GM23338 (cell line): ENCODE measurements at regions not wholly inside any gene's neighbourhood (a gene's known extent, or its start where the extent isn't known, plus 50 kb on each side); places are given as distances from the start of the nearest gene placed in this dataset.

ENCODE experiments used
- ATAC-seq: fragments of 200-7000 bp; cut with Tn5 transposase; 3 replicates; pipeline ENCODE4 v1.9.1; 2020
- DNase-seq: peaks from one replicate; pipeline ENCODE4 v3.0.0-alpha.2; 2015; ENCODE audit warnings: low spot score
- H2AFZ ChIP-seq: fragments of 200-600 bp; sonication (generic); 2 replicates; pipeline ENCODE4 v1.8.0; 2016; ENCODE audit warnings: antibody characterized with exemption, mild to moderate bottlenecking, moderate library complexity
- H3F3A ChIP-seq: fragments of 200-600 bp; sonication (generic); replicated peaks from 2 replicates; pipeline ENCODE4 v1.8.0; 2017; ENCODE audit warnings: antibody characterized with exemption, mixed run types, low read depth
- H3K27ac ChIP-seq: fragments of 200-600 bp; sonication (generic); 2 replicates; pipeline ENCODE4 v1.6.1; 2016; ENCODE audit warnings: low read depth
- H3K27me3 ChIP-seq: fragments of 200-600 bp; sonication (generic); 2 replicates; pipeline ENCODE4 v1.8.0; 2016; ENCODE audit warnings: mild to moderate bottlenecking, mixed run types, moderate library complexity; ENCODE audit not compliant: insufficient read depth
- H3K36me3 ChIP-seq: fragments of 200-600 bp; sonication (generic); 2 replicates; pipeline ENCODE4 v1.8.0; 2016; ENCODE audit warnings: mild to moderate bottlenecking; ENCODE audit not compliant: insufficient read depth
- H3K4me1 ChIP-seq: fragments of 200-600 bp; sonication (generic); 2 replicates; pipeline ENCODE4 v1.8.0; 2016; ENCODE audit warnings: mild to moderate bottlenecking, moderate library complexity; ENCODE audit not compliant: insufficient read depth
- H3K4me2 ChIP-seq: fragments of 200-600 bp; sonication (generic); 2 replicates; pipeline ENCODE4 v1.7.1; 2017; ENCODE audit warnings: mixed run types
- H3K4me3 ChIP-seq: fragments of 200-600 bp; sonication (generic); 2 replicates; pipeline ENCODE4 v1.6.1; 2016; ENCODE audit warnings: mixed run types
- H3K79me2 ChIP-seq: fragments of 200-600 bp; sonication (generic); replicated peaks from 2 replicates; pipeline ENCODE4 v1.8.0; 2017; ENCODE audit warnings: mild to moderate bottlenecking; ENCODE audit not compliant: insufficient read depth
- H3K9me2 ChIP-seq: fragments of 200-600 bp; sonication (generic); 2 replicates; pipeline ENCODE4 v1.8.0; 2017; ENCODE audit not compliant: insufficient read depth
- H4K20me1 ChIP-seq: fragments of 200-600 bp; sonication (generic); replicated peaks from 2 replicates; pipeline ENCODE4 v1.8.0; 2017; ENCODE audit warnings: mild to moderate bottlenecking; ENCODE audit not compliant: insufficient read depth
- H3K27ac Mint-ChIP-seq: 2 replicates; pipeline ENCODE4 v1.8.0; 2020; ENCODE audit warnings: inconsistent platforms, mild to moderate bottlenecking, moderate library complexity, mixed read lengths
- H3K27me3 Mint-ChIP-seq: 3 replicates; pipeline ENCODE4 v1.8.0; 2022; ENCODE audit warnings: low read depth, mild to moderate bottlenecking, moderate library complexity, mixed read lengths, inconsistent platforms; ENCODE audit not compliant: insufficient read depth, poor library complexity
- H3K36me3 Mint-ChIP-seq: 3 replicates; pipeline ENCODE4 v1.8.0; 2021; ENCODE audit warnings: low read depth, mild to moderate bottlenecking, inconsistent platforms, moderate library complexity, mixed read lengths
- H3K4me1 Mint-ChIP-seq: 3 replicates; pipeline ENCODE4 v1.8.0; 2020; ENCODE audit warnings: mild to moderate bottlenecking, inconsistent platforms, mixed read lengths
- H3K4me3 Mint-ChIP-seq: 3 replicates; pipeline ENCODE4 v1.8.0; 2021; ENCODE audit warnings: moderate library complexity, mild to moderate bottlenecking, inconsistent platforms, mixed read lengths
- H3K9me3 Mint-ChIP-seq: 3 replicates; pipeline ENCODE4 v1.8.0; 2020; ENCODE audit warnings: moderate library complexity, mild to moderate bottlenecking, inconsistent platforms, mixed read lengths
- CREB1 ChIP-seq: fragments of 250-450 bp; sonication (Bioruptor Pico); IDR thresholded peaks from 2 replicates; pipeline ENCODE4 v1.5.0; 2020; ENCODE audit warnings: low read depth, mild to moderate bottlenecking, moderate library complexity
- CTCF ChIP-seq, 2 experiments: fragments of 200-600 bp in 1 of 2; sonication (generic) in 1 of 2; conservative IDR thresholded peaks; 2 replicates each; pipeline versions ENCODE4 v1.5.1 to v1.6.1; 2016 to 2017; ENCODE audit warnings: antibody characterized with exemption in 2 of 2, low read depth in 2 of 2, mild to moderate bottlenecking in 2 of 2, moderate library complexity in 1 of 2
- EZH2phosphoT487 ChIP-seq: fragments of 200-600 bp; sonication (generic); IDR thresholded peaks from one replicate; pipeline ENCODE4 v1.8.1; 2018; ENCODE audit warnings: antibody characterized with exemption; ENCODE audit not compliant: unreplicated experiment
- JUNB ChIP-seq: IDR thresholded peaks from one replicate; pipeline ENCODE4 v1.6.1; 2016; ENCODE audit warnings: antibody characterized with exemption; ENCODE audit not compliant: unreplicated experiment
- POLR2AphosphoS5 ChIP-seq: IDR thresholded peaks from 2 replicates; pipeline ENCODE4 v1.6.1; 2016; ENCODE audit warnings: antibody characterized with exemption, low read depth
- STAT1 ChIP-seq: IDR thresholded peaks from one replicate; pipeline ENCODE4 v1.6.1; 2016; ENCODE audit warnings: antibody characterized with exemption; ENCODE audit not compliant: unreplicated experiment
- ZNF114 ChIP-seq: fragments of 250-450 bp; sonication (Bioruptor Pico); IDR thresholded peaks from 2 replicates; pipeline ENCODE4 v1.5.0; 2020; ENCODE audit warnings: mild to moderate bottlenecking, moderate library complexity
- ZNF331 ChIP-seq: fragments of 250-450 bp; sonication (Bioruptor Pico); IDR thresholded peaks from 2 replicates; pipeline ENCODE4 v1.5.0; 2020; ENCODE audit warnings: low read depth, mild to moderate bottlenecking, moderate library complexity
- ZNF462 ChIP-seq: fragments of 250-450 bp; sonication (Bioruptor Pico); IDR thresholded peaks from 2 replicates; pipeline ENCODE4 v1.5.0; 2020; ENCODE audit warnings: mild to moderate bottlenecking, moderate library complexity
- TF ChIP-seq, protein P1 (sequence below): IDR thresholded peaks from one replicate; pipeline ENCODE4 v1.6.1; 2018; ENCODE audit warnings: antibody characterized with exemption; ENCODE audit not compliant: unreplicated experiment
- TF ChIP-seq, protein P2 (sequence below): IDR thresholded peaks from 2 replicates; pipeline ENCODE4 v1.6.1; 2016; ENCODE audit warnings: antibody characterized with exemption

DNA sequence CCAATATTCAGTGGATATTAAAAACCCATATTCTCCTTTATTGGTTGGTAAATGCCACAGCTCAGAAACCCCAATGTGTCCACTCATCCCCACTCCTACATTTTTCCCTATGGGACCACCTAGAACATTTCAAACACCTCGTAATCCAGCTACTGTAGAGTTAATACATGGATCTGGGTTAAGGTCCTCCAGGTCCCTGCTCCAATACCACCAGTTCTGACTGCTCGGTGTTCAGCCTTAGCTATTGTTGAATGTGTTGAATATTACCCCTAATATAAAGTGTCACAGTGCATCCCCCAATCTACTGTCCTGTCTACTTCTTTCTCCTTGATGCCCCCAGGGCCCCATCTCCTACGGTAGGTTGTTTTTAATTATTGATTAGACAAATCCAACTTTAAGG lies 231.5 kb downstream of the PCSK1 start (continued):
- TF ChIP-seq, protein P1, sequence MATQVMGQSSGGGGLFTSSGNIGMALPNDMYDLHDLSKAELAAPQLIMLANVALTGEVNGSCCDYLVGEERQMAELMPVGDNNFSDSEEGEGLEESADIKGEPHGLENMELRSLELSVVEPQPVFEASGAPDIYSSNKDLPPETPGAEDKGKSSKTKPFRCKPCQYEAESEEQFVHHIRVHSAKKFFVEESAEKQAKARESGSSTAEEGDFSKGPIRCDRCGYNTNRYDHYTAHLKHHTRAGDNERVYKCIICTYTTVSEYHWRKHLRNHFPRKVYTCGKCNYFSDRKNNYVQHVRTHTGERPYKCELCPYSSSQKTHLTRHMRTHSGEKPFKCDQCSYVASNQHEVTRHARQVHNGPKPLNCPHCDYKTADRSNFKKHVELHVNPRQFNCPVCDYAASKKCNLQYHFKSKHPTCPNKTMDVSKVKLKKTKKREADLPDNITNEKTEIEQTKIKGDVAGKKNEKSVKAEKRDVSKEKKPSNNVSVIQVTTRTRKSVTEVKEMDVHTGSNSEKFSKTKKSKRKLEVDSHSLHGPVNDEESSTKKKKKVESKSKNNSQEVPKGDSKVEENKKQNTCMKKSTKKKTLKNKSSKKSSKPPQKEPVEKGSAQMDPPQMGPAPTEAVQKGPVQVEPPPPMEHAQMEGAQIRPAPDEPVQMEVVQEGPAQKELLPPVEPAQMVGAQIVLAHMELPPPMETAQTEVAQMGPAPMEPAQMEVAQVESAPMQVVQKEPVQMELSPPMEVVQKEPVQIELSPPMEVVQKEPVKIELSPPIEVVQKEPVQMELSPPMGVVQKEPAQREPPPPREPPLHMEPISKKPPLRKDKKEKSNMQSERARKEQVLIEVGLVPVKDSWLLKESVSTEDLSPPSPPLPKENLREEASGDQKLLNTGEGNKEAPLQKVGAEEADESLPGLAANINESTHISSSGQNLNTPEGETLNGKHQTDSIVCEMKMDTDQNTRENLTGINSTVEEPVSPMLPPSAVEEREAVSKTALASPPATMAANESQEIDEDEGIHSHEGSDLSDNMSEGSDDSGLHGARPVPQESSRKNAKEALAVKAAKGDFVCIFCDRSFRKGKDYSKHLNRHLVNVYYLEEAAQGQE = no peak
- TF ChIP-seq CREB1 (no peak), ZNF114 (CRISPR knock-in tag) (no peak), CTCF (conservative IDR thresholded peaks at IDR 0.05; ENCODE audit: low read depth in 2 of 2) (no peak), EZH2phosphoT487 (no peak)
- TF ChIP-seq, protein P2, sequence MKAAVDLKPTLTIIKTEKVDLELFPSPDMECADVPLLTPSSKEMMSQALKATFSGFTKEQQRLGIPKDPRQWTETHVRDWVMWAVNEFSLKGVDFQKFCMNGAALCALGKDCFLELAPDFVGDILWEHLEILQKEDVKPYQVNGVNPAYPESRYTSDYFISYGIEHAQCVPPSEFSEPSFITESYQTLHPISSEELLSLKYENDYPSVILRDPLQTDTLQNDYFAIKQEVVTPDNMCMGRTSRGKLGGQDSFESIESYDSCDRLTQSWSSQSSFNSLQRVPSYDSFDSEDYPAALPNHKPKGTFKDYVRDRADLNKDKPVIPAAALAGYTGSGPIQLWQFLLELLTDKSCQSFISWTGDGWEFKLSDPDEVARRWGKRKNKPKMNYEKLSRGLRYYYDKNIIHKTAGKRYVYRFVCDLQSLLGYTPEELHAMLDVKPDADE = no peak

- no peaks in the 10 kb centered on the region for H3K79me2 ChIP-seq
- no peak for DNase-seq
- H3K27ac ChIP-seq = no peak overlapping the region
- Mint-ChIP-seq H3K27me3 (no peaks in the 10 kb centered on the region), H3K4me3 (no peak overlapping the region), H3K9me3 (no peaks in the 10 kb centered on the region), H3K4me1 (no peaks in the 10 kb centered on the region), H3K36me3 (no peaks in the 10 kb centered on the region), H3K27ac (no peak overlapping the region)
- H3F3A ChIP-seq = no peaks in the 10 kb centered on the region
- H3K36me3 ChIP-seq = no peaks in the 10 kb centered on the region
- H3K9me2 ChIP-seq = no peaks in the 10 kb centered on the region
- no peaks in the 10 kb centered on the region for H4K20me1 ChIP-seq
- H3K27me3 ChIP-seq = no peaks in the 10 kb centered on the region
- H3K4me2 ChIP-seq = no peak overlapping the region
- no peaks in the 10 kb centered on the region for H3K4me1 ChIP-seq
- H3K4me3 ChIP-seq = no peak overlapping the region
- no peak overlapping the region for H2AFZ ChIP-seq
- no peak for ATAC-seq
- TF ChIP-seq POLR2AphosphoS5 (no peak), JUNB (no peak), ZNF462 (CRISPR knock-in tag) (no peak), ZNF114 (CRISPR knock-in tag) (no peak), CREB1 (no peak), STAT1 (no peak), ZNF331 (CRISPR knock-in tag) (no peak)
- TF ChIP-seq, protein P2 = no peak
Observed at GRCh38 chr5:96200641-96201040, 232.4 kb downstream of the PCSK1 start.
